IMR-90 (cell line): ENCODE measurements at regions not wholly inside any gene's neighbourhood (a gene's known extent, or its start where the extent isn't known, plus 50 kb on each side); places are given as distances from the start of the nearest gene placed in this dataset.
A peak's percentile ranks its signal among the peaks of the same experiment; 100 is the strongest.

Experiments used
- ATAC-seq: fragments of 200-7000 bp; cut with Tn5 transposase; 2 replicates; pipeline ENCODE4 v1.9.1; 2020; ENCODE audit warnings: low read depth, mild to moderate bottlenecking, moderate library complexity
- BruUV-seq: library from RNA; stranded (reverse); fragments of 400-500 nt; replicated peaks from 2 replicates; lab custom pipeline; 2021; lab: Mats Ljungman, UMichigan
- CTCF ChIA-PET: fragments of 300-600 bp; formaldehyde crosslinking; extraction: SDS; loops from one replicate; lab custom pipeline; 2021; ENCODE audit warnings: antibody characterized with exemption; lab: Yijun Ruan, JAX
- POLR2A ChIA-PET: fragments of 300-600 bp; sonication (Branson Sonifier 250); formaldehyde crosslinking; loops from one replicate; lab custom pipeline; 2022; ENCODE audit warnings: antibody characterized with exemption; ENCODE audit not compliant: unreplicated experiment; lab: Charles Lee
- DNase-seq: peaks from one replicate; pipeline ENCODE4 v3.0.0; 2013
- H2AFZ ChIP-seq: replicated peaks from 2 replicates; pipeline ENCODE3; 2013; ENCODE audit warnings: low read length, mild to moderate bottlenecking; ENCODE audit not compliant: poor library complexity
- H2AK5ac ChIP-seq: 2 replicates; pipeline ENCODE4 v1.6.1; 2013; ENCODE audit warnings: low read depth, low read length, inconsistent platforms
- H2AK9ac ChIP-seq: replicated peaks from 2 replicates; pipeline ENCODE3; 2013; ENCODE audit warnings: mild to moderate bottlenecking, low read depth, low read length, moderate library complexity; ENCODE audit not compliant: poor library complexity
- H2BK120ac ChIP-seq: 2 replicates; pipeline ENCODE4 v1.6.1; 2013; ENCODE audit warnings: low read depth, low read length, inconsistent platforms
- H2BK15ac ChIP-seq: 3 replicates; pipeline ENCODE4 v1.6.1; 2013; ENCODE audit warnings: low read depth, low read length, inconsistent platforms
- H2BK20ac ChIP-seq: 2 replicates; pipeline ENCODE4 v1.6.1; 2013; ENCODE audit warnings: low read depth, mild to moderate bottlenecking, inconsistent platforms, low read length, moderate library complexity
- H2BK5ac ChIP-seq: 2 replicates; pipeline ENCODE4 v1.6.1; 2013; ENCODE audit warnings: mild to moderate bottlenecking, low read depth, low read length, inconsistent platforms; ENCODE audit not compliant: poor library complexity, severe bottlenecking
- H3K14ac ChIP-seq: replicated peaks from 2 replicates; pipeline ENCODE4 v1.6.1; 2013; ENCODE audit warnings: low read depth, low read length, inconsistent platforms
- H3K18ac ChIP-seq: 2 replicates; pipeline ENCODE4 v1.6.1; 2013; ENCODE audit warnings: low read depth, low read length, control low read depth
- H3K23ac ChIP-seq: 2 replicates; pipeline ENCODE4 v1.6.1; 2013; ENCODE audit warnings: low read depth, low read length, inconsistent platforms
- H3K27ac ChIP-seq: 2 replicates; pipeline ENCODE4 v1.5.1; 2013; ENCODE audit warnings: mild to moderate bottlenecking, control low read depth, low read length; ENCODE audit not compliant: insufficient read depth
- H3K27me3 ChIP-seq: 2 replicates; pipeline ENCODE4 v1.6.1; 2013; ENCODE audit warnings: low read length; ENCODE audit not compliant: control insufficient read depth, insufficient read depth
- H3K36me3 ChIP-seq: 2 replicates; pipeline ENCODE4 v1.6.1; 2013; ENCODE audit warnings: low read length, mixed read lengths; ENCODE audit not compliant: control insufficient read depth, insufficient read depth
- H3K4ac ChIP-seq: 2 replicates; pipeline ENCODE4 v1.6.1; 2013; ENCODE audit warnings: low read depth, low read length, inconsistent platforms
- H3K4me1 ChIP-seq: 2 replicates; pipeline ENCODE4 v1.6.1; 2013; ENCODE audit warnings: low read length, mixed read lengths; ENCODE audit not compliant: control insufficient read depth, insufficient read depth
- H3K4me2 ChIP-seq: 2 replicates; pipeline ENCODE4 v1.6.1; 2013; ENCODE audit warnings: low read depth, mild to moderate bottlenecking, control low read depth, low read length, moderate library complexity
- H3K4me3 ChIP-seq: 2 replicates; pipeline ENCODE4 v1.5.1; 2013; ENCODE audit warnings: low read depth, mild to moderate bottlenecking, control low read depth, low read length, moderate library complexity; ENCODE audit not compliant: insufficient read depth
- H3K56ac ChIP-seq: 2 replicates; pipeline ENCODE4 v1.6.1; 2013; ENCODE audit warnings: low read length, inconsistent platforms; ENCODE audit not compliant: insufficient read depth; ENCODE audit errors: extremely low read depth
- H3K79me1 ChIP-seq, 2 experiments: 2 replicates each; pipeline ENCODE4 v1.6.1; 2013; ENCODE audit warnings: low read length in 2 of 2, inconsistent platforms in 1 of 2, low read depth in 1 of 2
- H3K9ac ChIP-seq: 2 replicates; pipeline ENCODE4 v1.6.1; 2013; ENCODE audit warnings: low read depth, low read length, control low read depth
- H3K9me1 ChIP-seq: 2 replicates; pipeline ENCODE4 v1.6.1; 2013; ENCODE audit warnings: low read length, inconsistent platforms; ENCODE audit not compliant: insufficient read depth
- H3K9me3 ChIP-seq: 2 replicates; pipeline ENCODE4 v1.6.1; 2013; ENCODE audit warnings: low read length; ENCODE audit not compliant: control insufficient read depth, insufficient read depth
- H4K20me1 ChIP-seq: 2 replicates; pipeline ENCODE4 v1.6.1; 2013; ENCODE audit warnings: low read length, inconsistent platforms; ENCODE audit not compliant: insufficient read depth
- H4K5ac ChIP-seq: 2 replicates; pipeline ENCODE4 v1.6.1; 2013; ENCODE audit warnings: mild to moderate bottlenecking, low read depth, low read length, control low read depth
- H4K8ac ChIP-seq, 2 experiments: 2 replicates each; pipeline ENCODE4 v1.6.1; 2013; ENCODE audit warnings: low read depth in 2 of 2, low read length in 2 of 2, control low read depth in 1 of 2, inconsistent platforms in 1 of 2
- H4K91ac ChIP-seq: 2 replicates; pipeline ENCODE4 v1.6.1; 2013; ENCODE audit warnings: low read depth, low read length, inconsistent platforms; ENCODE audit not compliant: insufficient read depth
- MAFK ChIP-seq: IDR thresholded peaks from 2 replicates; pipeline ENCODE4 v1.6.1; 2012; ENCODE audit warnings: low read depth, low read length, improper control_type of control experiment
- NFE2L2 ChIP-seq: fragments of 150-350 bp; IDR thresholded peaks from 2 replicates; pipeline ENCODE4 v1.6.1; 2016; ENCODE audit warnings: low read depth, mild to moderate bottlenecking, low read length
- dilution Hi-C: fragments of 300-500 bp; cut with HindIII; formaldehyde crosslinking; loops from one replicate; pipeline ENCODE4 v1.14.3; 2018; ENCODE audit warnings: low sequenced_read_pairs; ENCODE audit not compliant: unreplicated experiment
- in situ Hi-C: fragments of 300-500 bp; cut with MboI; formaldehyde crosslinking; loops from 3 replicates; pipeline ENCODE4 v1.14.3; 2019; ENCODE audit warnings: low sequenced_read_pairs, inconsistent platforms, mixed read lengths
- intact Hi-C: fragments of 100-400 bp; cut with micrococcal nuclease; formaldehyde crosslinking; loops from 2 replicates; pipeline ENCODE4 v1.10.0; 2022

DNA sequence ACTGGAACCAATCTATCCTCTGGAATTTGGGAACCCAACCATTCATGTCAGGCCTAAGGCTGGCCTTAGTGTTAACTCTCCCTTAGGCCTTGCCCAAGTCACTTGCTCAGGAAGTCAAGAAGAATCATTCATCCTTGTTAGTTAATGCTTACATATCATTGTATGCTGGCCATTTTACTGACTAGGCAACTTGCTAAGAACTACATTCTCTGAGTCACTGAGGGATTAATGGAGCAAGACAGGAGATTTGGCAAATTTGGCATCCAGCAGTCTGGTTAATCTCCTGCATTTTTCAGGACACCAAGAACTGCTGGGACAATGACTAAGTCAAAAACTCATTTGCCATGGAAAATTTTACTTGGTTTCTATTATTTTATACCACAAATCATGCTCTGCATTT lies 115.8 kb upstream of the DDIT4L start:
- H2AK9ac ChIP-seq = no peak overlapping the region
- POLR2A ChIA-PET = no interaction called here
- peak; percentile 47 for DNase-seq
- no peaks in the 10 kb centered on the region for H4K20me1 ChIP-seq
- no peak overlapping the region for H3K4me2 ChIP-seq
- dilution Hi-C loops = no loop called here
- no TSS peak for BruUV-seq
- H4K5ac ChIP-seq = no peak overlapping the region
- H3K23ac ChIP-seq = no peak overlapping the region
- no peak overlapping the region for H4K91ac ChIP-seq
- no peaks in the 10 kb centered on the region for H3K36me3 ChIP-seq
- peak; percentile 31; the same call in 1 of the 2 replicates for TF ChIP-seq MAFK
- no peak for TF ChIP-seq NFE2L2
- no peak overlapping the region for H2AFZ ChIP-seq
- no peak overlapping the region for H2AK5ac ChIP-seq
- H3K4me3 ChIP-seq = no peak overlapping the region
- H4K8ac ChIP-seq = no peak overlapping the region
- no peaks in the 10 kb centered on the region for H3K9me3 ChIP-seq
- H3K79me1 ChIP-seq = no peaks in the 10 kb centered on the region
- H3K18ac ChIP-seq = no peak overlapping the region
- H2BK120ac ChIP-seq = no peak overlapping the region
- H3K27ac ChIP-seq = no peak overlapping the region
- no peak overlapping the region for H2BK5ac ChIP-seq
- peak; percentile 17; the same call in 1 of the 2 replicates for ATAC-seq
- no peaks in the 10 kb centered on the region for H3K9me1 ChIP-seq
- intact Hi-C loops = no loop called here
- CTCF ChIA-PET = no interaction called here
- no peak overlapping the region for H2BK15ac ChIP-seq
- H3K9ac ChIP-seq = no peak overlapping the region
- H3K14ac ChIP-seq = no peak overlapping the region
- no peak overlapping the region for H2BK20ac ChIP-seq
- H3K4me1 ChIP-seq = no peaks in the 10 kb centered on the region
- in situ Hi-C loops = no loop called here
- no peak overlapping the region for H3K4ac ChIP-seq
- no peak overlapping the region for H3K56ac ChIP-seq
- H3K27me3 ChIP-seq = no peaks in the 10 kb centered on the region
